Colonic mucosa (tissue), 4 donors: ENCODE measurements at regions not wholly inside any gene's neighbourhood (a gene's known extent, or its start where the extent isn't known, plus 50 kb on each side); places are given as distances from the start of the nearest gene placed in this dataset.

ENCODE experiments used
- DNase-seq: peaks from one replicate; pipeline ENCODE4 v3.0.0-alpha.2; 2020
- H3K27ac ChIP-seq: fragments of 200-600 bp; one replicate; pipeline ENCODE4 v1.8.0; 2021
- H3K27me3 ChIP-seq: fragments of 200-600 bp; one replicate; pipeline ENCODE4 v1.8.0; 2021
- H3K36me3 ChIP-seq: fragments of 200-600 bp; one replicate; pipeline ENCODE4 v1.8.0; 2021
- H3K4me1 ChIP-seq: fragments of 200-600 bp; one replicate; pipeline ENCODE4 v1.8.0; 2021; ENCODE audit warnings: mild to moderate bottlenecking
- H3K4me3 ChIP-seq: fragments of 200-600 bp; one replicate; pipeline ENCODE4 v1.8.0; 2021
- H3K9ac ChIP-seq, 2 donors: one replicate each; pipeline ENCODE4 v1.7.0; 2013; ENCODE audit warnings: control low read depth in 2 of 2, low read depth in 2 of 2, low read length in 2 of 2
- H3K9me3 ChIP-seq: fragments of 200-600 bp; one replicate; pipeline ENCODE4 v1.8.0; 2021
- intact Hi-C: fragments of 100-400 bp; cut with DNase I; formaldehyde crosslinking; loops from one replicate; pipeline ENCODE4 v1.14.1; 2022
- TF ChIP-seq, protein P1 (sequence below): fragments of 200-600 bp; IDR thresholded peaks from one replicate; pipeline ENCODE4 v1.8.0; 2022; ENCODE audit warnings: antibody characterized with exemption, mild to moderate bottlenecking
- donor health status: healthy.
- donor health status: DM: no; HTN: no; CAD: no.
- donor health status: DM: no; HTN: no; CAD: no.

DNA sequence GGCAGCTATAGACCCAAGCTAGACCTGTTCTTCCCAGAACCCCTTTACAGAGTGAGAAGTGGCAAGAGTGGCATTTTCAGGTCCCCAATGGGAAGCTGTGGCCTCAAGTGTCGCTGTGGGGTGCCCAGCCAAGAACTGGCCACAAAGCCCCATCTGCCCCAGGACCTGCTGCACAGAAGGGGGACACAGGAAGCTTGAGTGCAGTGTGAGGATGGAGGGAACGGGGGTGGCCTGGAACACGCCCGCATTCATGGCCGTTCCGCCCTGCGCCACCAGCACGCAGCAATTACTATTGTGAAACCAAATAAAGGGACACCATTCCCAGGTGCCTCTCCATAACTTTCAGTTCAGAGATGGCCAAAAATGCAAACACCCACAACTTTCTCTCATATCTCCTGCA is 237.6 kb upstream of the TCERG1L start:
- Histone ChIP-seq H3K27ac (no peak overlapping the region), H3K4me1 (no peaks in the 10 kb centered on the region), H3K36me3 (no peaks in the 10 kb centered on the region), H3K27me3 (no peaks in the 10 kb centered on the region), H3K9ac (no peak overlapping the region), H3K9me3 (no peaks in the 10 kb centered on the region), H3K4me3 (no peak overlapping the region)
- DNase-seq, result no peak
- intact Hi-C loops, result no loop called here
- TF ChIP-seq, protein P1, sequence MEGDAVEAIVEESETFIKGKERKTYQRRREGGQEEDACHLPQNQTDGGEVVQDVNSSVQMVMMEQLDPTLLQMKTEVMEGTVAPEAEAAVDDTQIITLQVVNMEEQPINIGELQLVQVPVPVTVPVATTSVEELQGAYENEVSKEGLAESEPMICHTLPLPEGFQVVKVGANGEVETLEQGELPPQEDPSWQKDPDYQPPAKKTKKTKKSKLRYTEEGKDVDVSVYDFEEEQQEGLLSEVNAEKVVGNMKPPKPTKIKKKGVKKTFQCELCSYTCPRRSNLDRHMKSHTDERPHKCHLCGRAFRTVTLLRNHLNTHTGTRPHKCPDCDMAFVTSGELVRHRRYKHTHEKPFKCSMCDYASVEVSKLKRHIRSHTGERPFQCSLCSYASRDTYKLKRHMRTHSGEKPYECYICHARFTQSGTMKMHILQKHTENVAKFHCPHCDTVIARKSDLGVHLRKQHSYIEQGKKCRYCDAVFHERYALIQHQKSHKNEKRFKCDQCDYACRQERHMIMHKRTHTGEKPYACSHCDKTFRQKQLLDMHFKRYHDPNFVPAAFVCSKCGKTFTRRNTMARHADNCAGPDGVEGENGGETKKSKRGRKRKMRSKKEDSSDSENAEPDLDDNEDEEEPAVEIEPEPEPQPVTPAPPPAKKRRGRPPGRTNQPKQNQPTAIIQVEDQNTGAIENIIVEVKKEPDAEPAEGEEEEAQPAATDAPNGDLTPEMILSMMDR, result no peak

DNA sequence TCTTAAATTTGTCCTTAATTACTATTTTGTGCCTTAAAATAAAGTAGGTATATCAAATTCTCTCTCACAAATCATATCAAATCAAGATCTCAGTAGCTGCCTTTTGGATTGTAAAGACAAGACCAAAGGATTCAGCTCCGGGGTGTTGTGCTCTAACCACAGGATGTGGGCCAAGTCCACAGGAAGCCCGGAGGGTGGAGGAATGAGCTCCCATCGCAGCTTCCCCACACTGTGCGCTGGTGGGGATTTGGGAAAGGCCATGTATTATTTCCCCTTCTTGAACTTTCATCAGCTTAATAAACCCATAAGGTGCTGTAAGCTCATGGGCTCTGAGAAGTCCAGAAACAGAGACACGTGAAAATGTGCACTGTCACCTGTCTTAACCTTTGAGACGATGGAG is 241.6 kb upstream of the TCERG1L start:
- Histone ChIP-seq H3K4me3 (no peak overlapping the region), H3K36me3 (no peaks in the 10 kb centered on the region), H3K9ac (no peak overlapping the region), H3K9me3 (no peaks in the 10 kb centered on the region), H3K27me3 (no peaks in the 10 kb centered on the region), H3K27ac (no peak overlapping the region), H3K4me1 (no peaks in the 10 kb centered on the region)
- intact Hi-C loops, result no loop called here
- TF ChIP-seq, protein P1, result no peak
- DNase-seq, result no peak

DNA sequence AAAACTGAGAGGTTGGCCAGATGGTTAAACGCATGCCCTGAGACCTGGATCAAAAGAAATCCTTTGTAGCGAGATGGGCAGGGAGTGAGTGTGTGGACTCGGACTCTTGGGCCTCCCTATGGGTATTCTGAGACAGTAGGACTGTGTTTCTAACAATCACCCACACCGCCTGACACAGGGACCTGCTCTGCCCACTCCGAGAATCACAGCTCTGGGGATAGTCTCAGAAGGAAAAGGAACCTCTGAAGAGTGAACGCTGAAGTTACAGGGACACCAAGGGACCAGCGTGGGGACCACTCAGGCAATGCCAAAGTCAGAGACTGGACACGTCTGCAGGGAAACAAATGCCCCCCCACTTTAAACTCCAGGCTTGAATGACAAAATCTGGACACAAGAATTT is 242.1 kb upstream of the TCERG1L start:
- Histone ChIP-seq H3K36me3 (no peaks in the 10 kb centered on the region), H3K9ac (no peak overlapping the region), H3K27ac (no peak overlapping the region), H3K9me3 (no peaks in the 10 kb centered on the region), H3K4me1 (no peaks in the 10 kb centered on the region), H3K27me3 (no peaks in the 10 kb centered on the region), H3K4me3 (no peak overlapping the region)
- no peak for DNase-seq
- TF ChIP-seq, protein P1, result no peak
- intact Hi-C loops, result no loop called here

DNA sequence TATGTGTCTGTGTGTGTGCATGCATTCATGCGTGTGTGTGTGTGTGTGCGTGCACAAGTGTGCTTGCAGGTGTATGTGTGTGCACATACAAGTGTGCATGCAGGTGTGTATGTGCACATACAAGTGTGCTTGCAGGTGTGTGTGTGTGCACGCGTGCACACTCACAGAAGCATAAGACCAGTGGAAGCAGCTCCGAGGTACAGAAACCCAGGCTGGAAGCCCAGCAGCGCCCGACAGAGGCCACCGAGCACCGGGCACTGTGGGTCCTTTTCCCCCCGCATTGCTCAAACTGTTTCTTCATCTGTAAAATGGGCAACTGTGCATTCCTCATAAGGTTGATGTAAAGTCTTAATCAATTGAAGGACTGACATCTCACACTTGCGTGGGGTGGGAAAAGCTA is 243.3 kb upstream of the TCERG1L start:
- no peak overlapping the region for H3K4me3 ChIP-seq
- TF ChIP-seq, protein P1, result no peak
- H3K27me3 ChIP-seq, result no peaks in the 10 kb centered on the region
- H3K9ac ChIP-seq, result no peak overlapping the region
- no peaks in the 10 kb centered on the region for H3K36me3 ChIP-seq
- intact Hi-C loops, result no loop called here
- no peaks in the 10 kb centered on the region for H3K9me3 ChIP-seq
- no peak for DNase-seq
- no peaks in the 10 kb centered on the region for H3K4me1 ChIP-seq
- H3K27ac ChIP-seq, result no peak overlapping the region

DNA sequence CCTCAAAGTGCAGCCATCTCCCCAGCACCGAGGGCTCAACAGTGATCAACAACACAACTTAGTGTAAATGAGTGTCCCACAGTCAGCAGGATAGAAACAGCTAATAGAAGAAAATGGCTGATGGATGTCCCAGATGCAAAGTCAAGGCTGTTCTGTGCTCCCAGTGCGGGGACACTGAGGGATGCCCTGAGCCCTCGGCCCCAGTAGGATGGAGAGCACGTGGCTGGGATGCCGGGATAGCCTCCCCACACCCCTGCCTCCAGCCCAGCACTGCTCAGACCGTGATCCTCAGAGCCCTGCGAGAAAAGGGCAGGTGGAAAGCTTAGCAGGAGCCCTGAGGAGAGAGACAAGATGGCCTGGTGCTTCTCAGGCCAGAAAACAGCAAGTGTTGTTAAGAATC is 243.9 kb upstream of the TCERG1L start:
- no peaks in the 10 kb centered on the region for H3K4me1 ChIP-seq
- DNase-seq, result no peak
- TF ChIP-seq, protein P1, result no peak
- H3K36me3 ChIP-seq, result no peaks in the 10 kb centered on the region
- H3K9me3 ChIP-seq, result no peaks in the 10 kb centered on the region
- no peak overlapping the region for H3K9ac ChIP-seq
- intact Hi-C loops, result no loop called here
- H3K27me3 ChIP-seq, result no peaks in the 10 kb centered on the region
- H3K4me3 ChIP-seq, result no peak overlapping the region
- no peak overlapping the region for H3K27ac ChIP-seq
